H1 (cell line): ENCODE measurements at regions not wholly inside any gene's neighbourhood (a gene's known extent, or its start where the extent isn't known, plus 50 kb on each side); places are given as distances from the start of the nearest gene placed in this dataset.

Experiments
- ASH2L ChIP-seq: fragments of 200-600, 300-600 bp; sonication (generic); IDR thresholded peaks from one replicate; pipeline ENCODE4 v1.7.1; 2017; ENCODE audit warnings: low read length
- CEBPB ChIP-seq: IDR thresholded peaks from 2 replicates; pipeline ENCODE4 v1.6.1; 2012; ENCODE audit warnings: low read depth, low read length
- CREB1 ChIP-seq: IDR thresholded peaks from 2 replicates; pipeline ENCODE4 v1.6.1; 2012; ENCODE audit warnings: inconsistent platforms
- EZH2 ChIP-seq: fragments of 200-600 bp; sonication (generic); IDR thresholded peaks from 2 replicates; pipeline ENCODE4 v1.7.1; 2012; ENCODE audit warnings: low read depth, mild to moderate bottlenecking, moderate library complexity, low read length, inconsistent platforms; ENCODE audit not compliant: severe bottlenecking
- POLR2A ChIP-seq, 2 experiments: IDR thresholded peaks; 1 replicate in 1 of 2; 2 replicates in 1 of 2; pipeline ENCODE4 v1.6.1; 2011; ENCODE audit warnings: low read depth in 2 of 2, low read length in 2 of 2, mild to moderate bottlenecking in 2 of 2; ENCODE audit errors: control extremely low read depth in 1 of 2
- ZNF274 ChIP-seq: IDR thresholded peaks from 2 replicates; pipeline ENCODE4 v1.7.0; 2012; ENCODE audit warnings: low read length, borderline replicate concordance; ENCODE audit errors: extremely low read depth
- TF ChIP-seq, protein P1 (sequence below), 3 experiments: IDR thresholded peaks; 1 replicate in 2 of 3; 2 replicates in 1 of 3; pipeline versions ENCODE4 v1.5.1 to v1.6.1; 2011; ENCODE audit warnings: low read length in 3 of 3, mild to moderate bottlenecking in 3 of 3, inconsistent platforms in 2 of 3, low read depth in 1 of 3, moderate library complexity in 1 of 3; ENCODE audit not compliant: insufficient read depth in 1 of 3; ENCODE audit errors: control extremely low read depth in 1 of 3

- TF ChIP-seq CREB1 (no peak), CEBPB (no peak), EZH2 (no peak), ZNF274 (no peak), ASH2L (no peak), POLR2A (IDR thresholded peaks at IDR 0.05; ENCODE audit: control extremely low read depth in 1 of 2, low read depth in 2 of 2, low read length in 2 of 2) (no peak)
- TF ChIP-seq, protein P1, sequence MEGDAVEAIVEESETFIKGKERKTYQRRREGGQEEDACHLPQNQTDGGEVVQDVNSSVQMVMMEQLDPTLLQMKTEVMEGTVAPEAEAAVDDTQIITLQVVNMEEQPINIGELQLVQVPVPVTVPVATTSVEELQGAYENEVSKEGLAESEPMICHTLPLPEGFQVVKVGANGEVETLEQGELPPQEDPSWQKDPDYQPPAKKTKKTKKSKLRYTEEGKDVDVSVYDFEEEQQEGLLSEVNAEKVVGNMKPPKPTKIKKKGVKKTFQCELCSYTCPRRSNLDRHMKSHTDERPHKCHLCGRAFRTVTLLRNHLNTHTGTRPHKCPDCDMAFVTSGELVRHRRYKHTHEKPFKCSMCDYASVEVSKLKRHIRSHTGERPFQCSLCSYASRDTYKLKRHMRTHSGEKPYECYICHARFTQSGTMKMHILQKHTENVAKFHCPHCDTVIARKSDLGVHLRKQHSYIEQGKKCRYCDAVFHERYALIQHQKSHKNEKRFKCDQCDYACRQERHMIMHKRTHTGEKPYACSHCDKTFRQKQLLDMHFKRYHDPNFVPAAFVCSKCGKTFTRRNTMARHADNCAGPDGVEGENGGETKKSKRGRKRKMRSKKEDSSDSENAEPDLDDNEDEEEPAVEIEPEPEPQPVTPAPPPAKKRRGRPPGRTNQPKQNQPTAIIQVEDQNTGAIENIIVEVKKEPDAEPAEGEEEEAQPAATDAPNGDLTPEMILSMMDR (IDR thresholded peaks at IDR 0.05; ENCODE audit: control extremely low read depth in 1 of 3, insufficient read depth in 1 of 3, low read depth in 1 of 3, low read length in 3 of 3) = no peak
Measured at GRCh38 chr7:152914014-152914844, 154.7 kb downstream of the ACTR3B start.
